Right lobe of liver (tissue), 4 donors: ENCODE measurements at regions not wholly inside any gene's neighbourhood (a gene's known extent, or its start where the extent isn't known, plus 50 kb on each side); places are given as distances from the start of the nearest gene placed in this dataset.

Experiments used
- CTCF ChIP-seq, 4 donors: fragments of 200-600 bp in 3 of 4; fragments of 450-650 bp in 1 of 4; IDR thresholded peaks; one replicate each; pipeline versions ENCODE4 v1.5.1 to v1.8.0; 2016 to 2022; ENCODE audit warnings: antibody characterized with exemption in 4 of 4, mild to moderate bottlenecking in 2 of 4
- POLR2A ChIP-seq: fragments of 450-650 bp; IDR thresholded peaks from one replicate; pipeline ENCODE4 v1.6.1; 2017; ENCODE audit warnings: antibody characterized with exemption, mild to moderate bottlenecking
- donor health status: DM: no; HTN: no; CAD: no.
- donor health status: DM: no; HTN: no; CAD: no.
- donor health status: DM: no; HTN: yes; CAD: no.

DNA sequence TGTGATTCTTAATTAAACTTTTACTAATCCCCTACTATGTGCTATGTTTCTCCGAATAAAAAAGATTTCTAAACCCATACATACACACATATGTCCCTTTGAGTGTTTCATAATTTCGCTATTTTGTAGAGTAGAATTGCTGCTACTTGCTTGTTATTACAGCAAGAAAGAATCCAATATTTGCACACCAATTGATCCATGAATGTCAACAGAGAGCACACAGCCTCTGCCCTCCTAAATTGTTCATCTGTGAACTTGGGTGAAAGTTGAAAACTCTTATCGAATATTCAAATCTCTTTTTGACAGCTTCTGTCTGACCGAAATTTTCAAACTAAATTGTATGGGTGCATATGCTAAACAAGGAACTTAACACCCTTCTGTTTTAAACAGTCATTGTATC is 83.4 kb upstream of the RASEF start:
- TF ChIP-seq POLR2A (no peak), CTCF (IDR thresholded peaks at IDR 0.05) (no peak)
